Stomach (tissue), 8 donors: ENCODE measurements at regions not wholly inside any gene's neighbourhood (a gene's known extent, or its start where the extent isn't known, plus 50 kb on each side); places are given as distances from the start of the nearest gene placed in this dataset.

Source experiments
- DNase-seq, 2 donors: peaks; one replicate each; pipeline versions ENCODE4 v3.0.0 to v3.0.0-alpha.2; 2013 to 2019
- H3K27ac ChIP-seq, 5 donors: fragments of 200-600 bp in 4 of 5; sonication (generic) in 4 of 5; one replicate each; pipeline ENCODE4 v1.5.1; 2013 to 2019; ENCODE audit warnings: mild to moderate bottlenecking in 1 of 5, moderate library complexity in 1 of 5
- H3K27me3 ChIP-seq, 3 donors: fragments of 200-600 bp; sonication (generic); one replicate each; pipeline ENCODE4 v1.5.1; 2017 to 2019; ENCODE audit warnings: mixed run types in 1 of 3
- H3K36me3 ChIP-seq, 4 donors: fragments of 200-600 bp; sonication (generic); 1 replicate in 3 of 4; 2 replicates in 1 of 4; pipeline ENCODE4 v1.5.1; 2016 to 2019
- H3K4me1 ChIP-seq, 4 donors: fragments of 200-600 bp; sonication (generic); one replicate each; pipeline ENCODE4 v1.5.1; 2016 to 2019
- H3K4me3 ChIP-seq, 4 donors: fragments of 200-600 bp; sonication (generic) in 3 of 4; one replicate each; pipeline ENCODE4 v1.5.1; 2016 to 2019; ENCODE audit warnings: mild to moderate bottlenecking in 1 of 4
- H3K9me3 ChIP-seq, 4 donors: fragments of 200-600 bp; sonication (generic); one replicate each; pipeline ENCODE4 v1.5.1; 2016 to 2019
- EP300 ChIP-seq: sonication (generic); formaldehyde crosslinking; IDR thresholded peaks from one replicate; pipeline ENCODE4 v1.6.1; 2017; ENCODE audit warnings: antibody characterized with exemption
- POLR2A ChIP-seq, 4 donors: fragments of 450-650 bp; IDR thresholded peaks; one replicate each; pipeline ENCODE4 v1.6.1; 2016; ENCODE audit warnings: antibody characterized with exemption in 4 of 4, control low read depth in 2 of 4, mild to moderate bottlenecking in 1 of 4, moderate library complexity in 1 of 4
- POLR2AphosphoS5 ChIP-seq, 3 donors: sonication (generic); formaldehyde crosslinking; IDR thresholded peaks; one replicate each; pipeline ENCODE4 v1.6.1; 2016; ENCODE audit warnings: antibody characterized with exemption in 3 of 3
- WGBS, 5 donors: extraction: QIAGEN DNeasy Blood & Tissue Kit in 3 of 5; methylation state at CpG; one replicate each; pipeline versions ENCODE4 v1.1.5 to v1.1.7; 2013 to 2018; 5-methylcytosine and 5-hydroxymethylcytosine counted together
- intact Hi-C: fragments of 100-400 bp; cut with DNase I; formaldehyde crosslinking; loops from one replicate; pipeline ENCODE4 v1.15.1; 2023; ENCODE audit warnings: low total_unique reads
- TF ChIP-seq, protein P1 (sequence below), 7 experiments: fragments of 450-650 bp in 4 of 7; fragments of 200-600 bp in 3 of 7; sonication (generic) in 3 of 7; IDR thresholded peaks; one replicate each; pipeline ENCODE4 v1.5.1; 2016 to 2019; ENCODE audit warnings: antibody characterized with exemption in 7 of 7, control low read depth in 2 of 7, mild to moderate bottlenecking in 1 of 7
- donor health status: healthy with polysubstance abuse.
- donor health status: Bipolar disorder and iron deficiency.
- donor health status: healthy.

DNA sequence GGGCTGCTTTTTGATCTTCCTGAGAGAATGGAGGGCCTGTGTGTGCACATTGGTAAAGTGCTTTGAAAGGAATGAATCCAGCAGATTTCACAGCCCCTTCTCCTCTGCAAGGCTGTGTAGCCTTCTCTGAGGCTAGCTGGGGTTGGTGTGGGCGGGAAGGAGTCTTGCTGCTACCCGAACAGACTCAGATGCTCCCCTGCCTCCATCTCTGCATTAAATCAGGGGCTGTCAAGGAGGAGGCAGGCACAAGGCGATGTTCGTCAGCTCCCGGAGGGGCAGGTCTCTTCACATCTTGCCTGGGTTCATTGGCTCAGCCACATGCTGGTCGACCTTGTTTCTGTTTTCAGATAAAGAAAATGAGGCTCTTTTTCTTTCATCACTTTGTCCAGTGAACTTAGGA, 291.5 kb upstream of the SULF2 start:
- no peaks in the 10 kb centered on the region for H3K9me3 ChIP-seq
- 55 to 68% (median 64%) methylated on average over 6 of the region's 6 CpGs for WGBS, 5 donors
- peaks cover 0 to 45% (median 0%) of the 10 kb centered on the region in 3 donors for H3K27me3 ChIP-seq
- no peak for DNase-seq
- no peak overlapping the region for H3K4me3 ChIP-seq
- TF ChIP-seq, protein P1, sequence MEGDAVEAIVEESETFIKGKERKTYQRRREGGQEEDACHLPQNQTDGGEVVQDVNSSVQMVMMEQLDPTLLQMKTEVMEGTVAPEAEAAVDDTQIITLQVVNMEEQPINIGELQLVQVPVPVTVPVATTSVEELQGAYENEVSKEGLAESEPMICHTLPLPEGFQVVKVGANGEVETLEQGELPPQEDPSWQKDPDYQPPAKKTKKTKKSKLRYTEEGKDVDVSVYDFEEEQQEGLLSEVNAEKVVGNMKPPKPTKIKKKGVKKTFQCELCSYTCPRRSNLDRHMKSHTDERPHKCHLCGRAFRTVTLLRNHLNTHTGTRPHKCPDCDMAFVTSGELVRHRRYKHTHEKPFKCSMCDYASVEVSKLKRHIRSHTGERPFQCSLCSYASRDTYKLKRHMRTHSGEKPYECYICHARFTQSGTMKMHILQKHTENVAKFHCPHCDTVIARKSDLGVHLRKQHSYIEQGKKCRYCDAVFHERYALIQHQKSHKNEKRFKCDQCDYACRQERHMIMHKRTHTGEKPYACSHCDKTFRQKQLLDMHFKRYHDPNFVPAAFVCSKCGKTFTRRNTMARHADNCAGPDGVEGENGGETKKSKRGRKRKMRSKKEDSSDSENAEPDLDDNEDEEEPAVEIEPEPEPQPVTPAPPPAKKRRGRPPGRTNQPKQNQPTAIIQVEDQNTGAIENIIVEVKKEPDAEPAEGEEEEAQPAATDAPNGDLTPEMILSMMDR (IDR thresholded peaks at IDR 0.05): no peak
- TF ChIP-seq POLR2AphosphoS5 (IDR thresholded peaks at IDR 0.05) (no peak), POLR2A (IDR thresholded peaks at IDR 0.05) (no peak), EP300 (no peak)
- no peaks in the 10 kb centered on the region for H3K4me1 ChIP-seq
- no peaks in the 10 kb centered on the region for H3K36me3 ChIP-seq
- intact Hi-C loops: no loop called here
- H3K27ac ChIP-seq: no peak overlapping the region

DNA sequence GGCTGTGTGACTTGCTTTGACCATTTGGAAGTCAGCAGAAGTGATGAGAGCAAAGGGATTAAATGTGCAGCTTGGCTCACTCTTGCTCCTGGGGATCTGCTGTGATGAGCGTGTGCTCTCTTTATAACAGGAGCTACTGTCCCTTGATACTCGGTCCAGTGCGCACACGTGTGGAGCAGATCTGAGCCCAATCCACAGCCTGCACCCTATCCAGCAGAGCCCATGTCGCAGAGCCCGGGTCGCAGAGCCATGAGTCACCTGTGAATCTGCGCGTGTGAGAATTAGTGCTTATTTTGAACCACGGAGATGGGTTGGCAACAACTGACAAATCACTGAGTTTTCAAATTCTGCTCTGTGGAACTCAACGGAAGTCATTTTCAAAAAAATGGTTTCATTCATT, 291.0 kb upstream of the SULF2 start:
- Histone ChIP-seq H3K27ac (no peak overlapping the region), H3K9me3 (no peaks in the 10 kb centered on the region), H3K4me3 (no peak overlapping the region), H3K36me3 (no peaks in the 10 kb centered on the region), H3K4me1 (no peaks in the 10 kb centered on the region), H3K27me3 (peaks cover 0 to 45% (median 0%) of the 10 kb centered on the region in 3 donors)
- TF ChIP-seq POLR2A (IDR thresholded peaks at IDR 0.05) (no peak), POLR2AphosphoS5 (IDR thresholded peaks at IDR 0.05) (no peak), EP300 (no peak)
- TF ChIP-seq, protein P1 (IDR thresholded peaks at IDR 0.05): no peak
- WGBS, 5 donors: 83 to 90% (median 87%) methylated on average over 8 to 11 of the region's 11 CpGs
- intact Hi-C loops: no loop called here
- no peak for DNase-seq

DNA sequence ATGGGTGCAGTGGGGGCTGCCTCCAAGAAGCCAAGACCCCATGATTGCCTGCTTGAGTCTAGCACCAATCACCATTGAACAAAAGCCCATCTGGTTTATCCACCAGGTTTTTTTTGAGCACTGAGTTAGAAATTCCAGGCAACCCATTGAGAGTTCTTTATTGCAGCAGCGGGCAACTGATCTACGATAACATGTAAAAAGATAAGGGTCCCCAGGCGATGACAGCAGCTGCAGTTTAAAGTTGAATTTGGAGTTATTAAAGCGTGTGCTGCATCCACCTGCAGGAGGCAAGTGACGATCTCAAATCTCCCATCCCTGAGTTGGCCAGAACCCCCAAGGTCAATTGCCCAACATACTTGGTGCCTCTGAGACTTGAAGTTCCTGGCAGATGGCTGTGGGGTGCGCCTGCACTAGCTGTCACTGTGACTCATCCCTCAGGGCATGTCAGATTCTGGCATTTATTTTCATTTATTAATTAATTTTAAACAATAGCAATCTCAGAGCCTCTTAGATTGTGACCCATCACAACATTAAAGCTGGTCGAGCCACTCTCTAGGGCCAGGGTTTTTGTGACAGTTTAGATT, 290.4 kb upstream of the SULF2 start:
- Histone ChIP-seq H3K4me1 (no peaks in the 10 kb centered on the region), H3K27me3 (peaks cover 0 to 45% (median 0%) of the 10 kb centered on the region in 3 donors), H3K27ac (no peak overlapping the region), H3K4me3 (no peak overlapping the region), H3K9me3 (no peaks in the 10 kb centered on the region), H3K36me3 (no peaks in the 10 kb centered on the region)
- no peak for DNase-seq
- WGBS, 5 donors: 44 to 61% (median 56%) methylated on average over 7 of the region's 7 CpGs
- intact Hi-C loops: no loop called here
- TF ChIP-seq EP300: no peak
- no peak for TF ChIP-seq POLR2A (IDR thresholded peaks at IDR 0.05)
- TF ChIP-seq POLR2AphosphoS5 (IDR thresholded peaks at IDR 0.05): no peak
- TF ChIP-seq, protein P1 (IDR thresholded peaks at IDR 0.05): no peak

DNA sequence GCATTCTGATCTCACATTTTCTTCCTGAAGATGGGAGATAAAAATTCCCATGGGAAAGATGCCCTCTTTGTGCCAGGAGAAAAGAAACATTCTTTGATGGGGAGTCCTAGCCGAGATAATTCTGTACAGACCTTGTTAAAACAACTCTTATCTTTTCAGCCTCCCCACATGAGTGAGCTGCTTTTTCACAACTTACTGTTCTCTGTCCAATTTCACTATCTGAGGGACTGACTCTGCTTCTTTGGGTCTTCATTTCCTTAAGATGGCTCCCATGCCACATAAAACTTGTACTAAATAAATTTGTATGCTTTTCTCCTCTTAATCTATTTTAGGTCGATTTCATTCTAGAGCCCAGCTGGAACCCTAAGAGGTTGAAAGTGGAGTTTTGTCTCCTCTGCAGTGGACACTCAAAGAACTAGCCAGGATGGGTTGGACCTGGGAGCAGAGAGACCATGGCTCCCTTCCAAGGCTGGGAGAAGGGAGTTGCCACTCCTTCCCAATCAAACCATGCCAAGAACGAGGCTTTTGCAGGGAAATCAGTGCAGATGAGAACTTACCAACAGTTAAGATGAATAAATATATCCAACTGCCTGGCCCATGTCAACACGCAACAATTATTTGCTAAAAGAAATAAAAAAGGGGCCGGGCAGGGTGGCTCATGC, 285.8 kb upstream of the SULF2 start:
- Histone ChIP-seq H3K4me3 (no peak overlapping the region), H3K27ac (no peak overlapping the region), H3K27me3 (peaks cover 0 to 13% (median 0%) of the 10 kb centered on the region in 3 donors), H3K9me3 (no peaks in the 10 kb centered on the region), H3K4me1 (no peaks in the 10 kb centered on the region), H3K36me3 (no peaks in the 10 kb centered on the region)
- WGBS, 5 donors: 31 to 52% (median 49%) methylated on average over 5 of the region's 5 CpGs
- intact Hi-C loops: no loop called here
- peak in 1 of 2 donors; percentile 16 for DNase-seq
- TF ChIP-seq, protein P1 (IDR thresholded peaks at IDR 0.05): no peak
- no peak for TF ChIP-seq POLR2AphosphoS5 (IDR thresholded peaks at IDR 0.05)
- no peak for TF ChIP-seq POLR2A (IDR thresholded peaks at IDR 0.05)
- TF ChIP-seq EP300: no peak
